NCI-H1694 treated with DMSO at 0.1 percent for 48 hours (cell line): ENCODE measurements at regions not wholly inside any gene's neighbourhood (a gene's known extent, or its start where the extent isn't known, plus 50 kb on each side); places are given as distances from the start of the nearest gene placed in this dataset.

Experiments
- DNase-seq: peaks from one replicate; lab custom pipeline; 2025; lab: John Stamatoyannopoulos, UW

GRCh38 chr5:135235551-135236227 lies 163.3 kb downstream of the MACROH2A1 start:
- DNase-seq: no peak

DNA sequence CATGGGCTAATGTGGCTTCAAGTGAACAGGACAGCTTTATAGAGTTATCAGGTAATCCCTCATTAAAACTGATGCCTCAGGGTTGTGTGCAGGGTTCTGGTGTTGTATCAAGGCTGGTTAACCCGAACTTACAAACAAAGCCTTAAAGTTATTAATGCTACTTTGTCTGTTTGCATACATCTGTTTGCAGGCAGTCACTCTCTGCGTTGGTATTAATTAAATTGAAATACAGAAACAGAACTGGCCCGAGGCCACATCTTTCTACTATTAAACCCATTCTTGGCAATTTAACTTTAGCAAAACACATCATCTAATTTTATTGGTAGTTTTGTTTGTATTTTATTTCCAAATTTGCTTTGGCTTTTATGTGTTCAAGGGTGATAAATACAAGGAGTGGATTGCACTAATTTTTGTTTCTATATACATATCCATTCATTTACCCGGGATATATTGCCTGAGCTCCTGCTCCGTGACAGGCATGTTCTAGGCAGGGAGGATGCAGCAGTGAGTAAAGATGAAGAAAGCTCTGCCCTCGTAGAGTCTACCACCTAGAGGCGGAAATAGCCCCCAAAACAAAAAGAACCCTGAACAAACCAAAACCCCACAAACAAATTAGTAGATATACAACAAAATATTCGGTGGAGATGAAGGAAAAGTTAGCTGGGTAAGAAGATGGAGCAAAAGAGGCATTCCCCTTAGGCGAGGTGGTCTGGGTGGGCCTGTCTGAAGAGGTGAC lies 164.2 kb downstream of the MACROH2A1 start:
- no peak for DNase-seq

GRCh38 chr5:135234242-135234641 lies 164.8 kb downstream of the MACROH2A1 start:
- DNase-seq: no peak

DNA sequence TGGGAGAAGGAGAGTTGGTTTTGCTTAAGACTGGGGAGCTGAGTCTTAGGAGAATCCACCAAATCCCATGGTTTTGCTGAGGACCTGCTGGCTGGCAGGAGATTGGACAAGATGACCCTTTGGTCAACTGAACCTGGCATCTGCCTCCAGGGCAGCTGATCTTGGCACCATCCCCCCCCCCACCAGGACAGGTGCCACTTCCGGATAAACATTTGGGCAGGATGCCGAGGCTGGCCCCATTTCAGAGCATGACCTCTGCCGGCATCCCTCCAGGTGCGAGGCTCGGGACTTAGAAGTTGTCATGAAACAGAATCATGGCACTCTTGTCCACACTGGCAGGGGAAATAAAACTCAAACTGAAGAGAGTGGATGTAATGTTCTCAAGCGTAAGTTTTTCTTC lies 165.6 kb downstream of the MACROH2A1 start:
- no peak for DNase-seq

DNA sequence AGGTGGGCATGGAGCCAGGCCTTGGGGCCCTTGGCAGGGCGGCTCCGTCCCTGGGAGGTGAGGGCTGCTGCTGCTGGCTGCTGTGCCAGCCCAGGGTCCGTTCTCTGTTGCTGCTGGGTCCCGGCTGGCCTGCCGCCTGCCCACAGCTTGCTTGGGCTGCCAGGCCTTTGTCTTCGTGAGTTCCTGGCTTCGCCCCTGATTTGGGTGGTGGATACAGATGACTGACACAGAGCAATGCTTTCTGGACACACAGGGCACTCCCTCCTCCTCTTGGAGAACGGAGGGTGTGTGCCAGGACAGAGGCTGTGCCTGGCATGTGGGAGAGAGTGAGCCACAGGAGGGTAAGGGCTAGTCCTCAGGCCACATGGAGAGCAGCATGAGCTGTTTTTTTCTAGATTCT lies 166.1 kb downstream of the MACROH2A1 start:
- no peak for DNase-seq

GRCh38 chr5:135231289-135231688 lies 167.7 kb downstream of the MACROH2A1 start:
- DNase-seq: no peak

- no peak for DNase-seq
Observed at GRCh38 chr5:135230251-135230925, 168.6 kb downstream of the MACROH2A1 start.

- DNase-seq: no peak
Observed at GRCh38 chr5:135229679-135230132, 169.3 kb downstream of the MACROH2A1 start.

DNA sequence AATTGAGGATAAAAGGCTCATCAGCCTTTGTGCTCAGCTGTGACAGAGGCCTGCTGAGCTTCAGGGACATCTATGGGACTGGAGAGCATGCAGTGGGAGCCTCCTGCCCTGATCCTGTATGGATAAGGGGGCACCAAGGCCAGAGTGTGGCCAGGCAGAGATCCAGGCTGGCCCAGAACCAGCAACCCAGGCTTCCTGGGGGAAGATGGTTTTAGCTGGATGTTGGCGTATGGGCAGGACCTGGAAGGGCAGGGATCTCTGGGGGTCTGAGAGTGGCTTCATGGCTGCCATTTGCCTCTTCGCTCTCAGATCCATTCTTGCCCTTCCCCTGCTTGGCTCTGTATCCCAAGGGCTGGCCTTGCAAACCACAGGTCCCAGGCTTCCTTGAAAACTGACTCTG lies 169.9 kb downstream of the MACROH2A1 start:
- DNase-seq: no peak

- DNase-seq: no peak
Observed at GRCh38 chr5:135228222-135228621, 170.8 kb downstream of the MACROH2A1 start.

DNA sequence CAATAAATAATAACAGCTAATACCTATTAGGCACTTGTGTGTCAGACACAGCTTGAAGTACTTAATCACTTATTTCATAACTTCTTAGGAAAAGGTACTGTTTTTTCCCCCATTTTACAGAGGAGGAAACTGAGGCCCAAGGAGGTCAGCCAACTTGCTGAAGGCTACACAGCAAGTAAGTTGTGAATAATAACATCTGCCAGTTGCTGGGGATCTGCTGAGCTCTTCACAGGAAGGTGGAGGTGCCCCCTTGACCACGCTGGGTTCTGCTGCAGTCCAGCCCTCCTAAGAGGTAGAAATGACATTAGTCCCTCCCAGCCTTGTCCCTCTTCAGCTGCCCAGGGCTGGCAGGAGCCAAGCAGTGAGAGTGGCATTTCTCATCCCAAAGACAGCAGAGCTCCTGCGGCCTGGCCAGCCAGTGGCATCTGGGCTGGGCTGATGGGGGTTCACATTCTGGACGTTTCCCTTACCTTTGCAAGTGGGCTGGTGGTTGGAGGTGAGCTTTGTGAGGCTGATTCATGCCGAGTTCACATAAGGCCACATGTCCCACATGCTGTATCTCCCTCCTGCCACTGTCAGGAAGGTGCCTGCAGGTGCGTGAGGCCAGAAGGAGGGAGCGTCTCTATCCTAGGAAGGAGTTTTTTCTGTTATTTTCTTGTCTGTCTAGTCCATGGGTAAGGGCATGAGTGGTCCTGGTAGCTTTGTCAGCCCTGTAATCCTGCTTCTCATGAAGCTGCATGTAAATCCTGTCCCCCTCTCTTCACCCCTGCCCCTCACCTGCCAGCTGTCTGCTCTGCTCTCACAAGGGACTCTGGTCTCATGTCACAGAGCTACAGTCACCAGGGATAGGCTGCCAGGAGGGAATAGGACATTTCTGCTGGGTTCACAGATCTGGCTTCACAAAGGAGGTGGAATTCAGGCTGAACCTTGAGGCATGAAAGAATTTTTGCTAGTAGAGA lies 171.7 kb downstream of the MACROH2A1 start:
- DNase-seq: no peak

DNA sequence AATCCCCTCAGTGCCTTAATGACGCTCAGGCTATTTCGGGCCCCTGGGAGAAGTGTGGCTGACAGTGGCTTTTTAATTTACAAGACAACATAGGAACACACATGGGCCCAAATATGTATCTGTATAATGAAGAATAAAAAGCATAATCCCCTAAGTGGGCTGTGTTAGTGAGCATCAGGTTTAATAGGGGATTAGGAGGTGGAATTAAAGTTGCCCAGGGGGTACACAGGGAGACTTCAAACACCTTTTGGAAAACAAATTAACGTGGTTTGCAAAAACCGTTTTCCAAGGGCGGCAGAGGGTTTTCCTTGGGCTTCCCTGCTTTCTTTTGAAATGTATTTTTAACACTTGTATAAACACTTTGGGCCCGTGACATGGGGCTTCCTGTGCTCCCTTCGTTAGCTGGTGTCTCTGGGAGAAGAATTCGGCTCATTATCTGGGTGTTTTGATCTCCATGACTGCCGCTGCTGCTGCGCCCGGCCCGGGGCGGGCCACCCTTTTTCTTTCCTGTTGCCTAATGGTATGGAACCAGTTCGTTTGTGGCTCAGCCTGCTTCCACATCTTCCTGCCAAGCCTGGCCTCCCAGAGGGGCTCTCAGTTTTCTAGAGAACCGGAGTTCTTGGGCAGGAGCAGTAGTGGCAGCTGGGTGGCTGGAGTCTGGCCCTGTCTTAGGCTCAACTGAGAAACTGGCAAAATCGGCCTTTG lies 173.0 kb downstream of the MACROH2A1 start:
- DNase-seq: no peak

- no peak for DNase-seq
Observed at GRCh38 chr5:135223891-135224625, 175.0 kb downstream of the MACROH2A1 start.

- no peak for DNase-seq
Observed at GRCh38 chr5:135223404-135223803, 175.6 kb downstream of the MACROH2A1 start.

DNA sequence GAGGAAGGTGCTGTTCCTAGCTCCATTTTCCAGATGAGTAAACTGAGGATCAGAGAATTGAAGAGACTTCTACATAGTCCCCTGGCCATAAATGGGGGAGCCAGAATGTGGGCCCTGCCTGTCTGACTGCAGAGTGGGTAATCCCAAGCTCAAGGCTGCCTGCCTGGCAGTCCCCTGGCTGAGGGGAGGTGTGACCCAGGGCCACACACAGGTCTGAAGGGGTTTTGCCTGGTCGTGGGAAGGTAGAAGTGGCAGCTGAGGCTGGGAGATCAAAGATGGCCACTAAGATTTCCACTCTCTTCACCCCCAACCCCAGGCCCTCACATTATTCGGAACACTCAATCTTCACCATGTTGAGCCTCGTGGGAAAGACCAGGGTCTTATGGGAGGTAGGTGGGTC lies 176.3 kb downstream of the MACROH2A1 start:
- no peak for DNase-seq

DNA sequence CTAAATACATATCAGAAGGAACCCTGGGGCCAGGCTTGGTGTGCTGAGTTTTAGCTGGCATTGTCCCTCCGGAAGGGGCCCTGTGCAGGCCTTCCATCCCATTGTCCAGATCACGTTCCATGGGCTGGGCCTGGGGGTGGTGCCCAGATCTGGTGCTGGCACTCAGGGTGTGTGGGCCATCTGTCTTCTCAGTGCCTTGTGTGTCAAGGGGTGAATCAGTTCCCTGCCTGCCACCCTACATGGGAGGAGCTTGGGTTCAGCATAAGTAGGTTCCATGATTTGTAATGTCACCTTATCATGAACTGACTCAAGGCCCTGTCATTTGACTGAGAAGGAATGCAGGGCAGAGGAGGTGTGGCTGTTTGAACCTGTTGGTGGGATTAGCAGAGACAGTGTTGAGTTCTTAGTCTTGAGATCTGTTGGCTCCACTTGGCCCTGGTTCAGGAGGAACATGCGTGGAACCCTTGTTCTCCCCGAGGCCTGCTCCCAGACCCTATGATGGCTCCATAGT lies 176.8 kb downstream of the MACROH2A1 start:
- DNase-seq: no peak

DNA sequence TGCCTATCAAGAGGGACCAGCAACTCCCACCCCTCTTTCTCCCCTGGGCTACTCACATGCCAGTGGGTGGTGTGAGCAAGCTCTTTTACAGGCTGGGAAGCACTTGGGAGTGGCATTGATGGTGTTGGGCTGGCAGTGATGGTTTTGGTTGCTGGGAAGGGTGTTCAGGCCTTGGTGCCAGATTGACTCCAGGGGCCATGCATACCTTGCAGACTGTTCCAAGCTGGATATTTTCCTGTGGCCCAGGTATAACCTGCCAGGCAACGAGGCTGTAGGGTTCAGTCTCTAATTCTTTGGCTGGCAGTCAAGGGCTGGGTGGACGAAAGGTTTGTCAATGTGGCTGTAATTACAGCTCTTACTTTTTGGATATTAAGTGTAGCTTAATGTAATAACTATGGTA lies 177.3 kb downstream of the MACROH2A1 start:
- no peak for DNase-seq

GRCh38 chr5:135221187-135221473 lies 177.9 kb downstream of the MACROH2A1 start:
- DNase-seq: no peak

GRCh38 chr5:135220394-135221186 lies 178.4 kb downstream of the MACROH2A1 start:
- no peak for DNase-seq

DNA sequence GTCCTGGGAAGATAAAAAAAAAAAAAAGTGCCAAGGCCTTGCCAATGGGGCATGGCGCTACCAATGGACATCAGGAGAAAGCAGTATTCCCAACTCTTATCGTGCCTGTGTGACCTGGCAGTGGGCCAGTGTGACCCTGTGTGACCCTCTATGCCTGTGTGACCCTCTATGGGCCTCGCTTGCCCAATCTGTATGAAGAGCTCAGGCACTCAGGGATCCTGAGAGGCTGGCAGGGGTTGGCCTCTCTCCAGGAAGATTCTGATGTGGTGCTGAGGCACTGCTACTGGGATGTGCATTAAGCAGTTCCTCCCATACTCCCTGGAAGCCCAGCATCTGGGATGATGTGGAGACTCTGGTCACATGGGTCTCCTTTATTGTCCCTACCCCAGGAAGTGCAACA lies 179.2 kb downstream of the MACROH2A1 start:
- no peak for DNase-seq
